WTC11 (cell line): ENCODE measurements at regions not wholly inside any gene's neighbourhood (a gene's known extent, or its start where the extent isn't known, plus 50 kb on each side); places are given as distances from the start of the nearest gene placed in this dataset.

Experiments used
- CTCF ChIP-seq: fragments of 200-600 bp; IDR thresholded peaks from 2 replicates; pipeline ENCODE4 v1.8.0; 2022; ENCODE audit warnings: antibody characterized with exemption
- FOXP1 ChIP-seq: sonication (generic); formaldehyde crosslinking; IDR thresholded peaks from 2 replicates; pipeline ENCODE4 v1.8.0; 2022; ENCODE audit warnings: missing genetic modification reagents, mild to moderate bottlenecking, moderate library complexity, borderline replicate concordance
- FOXP4 ChIP-seq: sonication (generic); formaldehyde crosslinking; IDR thresholded peaks from 2 replicates; pipeline ENCODE4 v1.8.0; 2022; ENCODE audit warnings: mild to moderate bottlenecking, missing genetic modification reagents
- MLX ChIP-seq: sonication (generic); formaldehyde crosslinking; IDR thresholded peaks from 2 replicates; pipeline ENCODE4 v1.8.1; 2023; ENCODE audit warnings: mild to moderate bottlenecking, missing genetic modification reagents, moderate library complexity
- NR2C2 ChIP-seq: sonication (generic); formaldehyde crosslinking; IDR thresholded peaks from 2 replicates; pipeline ENCODE4 v1.8.0; 2022; ENCODE audit warnings: mild to moderate bottlenecking, missing genetic modification reagents
- SMAD4 ChIP-seq: sonication (generic); formaldehyde crosslinking; IDR thresholded peaks from 2 replicates; pipeline ENCODE4 v1.8.0; 2022; ENCODE audit warnings: mild to moderate bottlenecking, missing genetic modification reagents
- TP53 ChIP-seq: sonication (generic); formaldehyde crosslinking; IDR thresholded peaks from 2 replicates; pipeline ENCODE4 v1.8.1; 2023; ENCODE audit warnings: mild to moderate bottlenecking, missing genetic modification reagents
- ZNF232 ChIP-seq: sonication (generic); formaldehyde crosslinking; IDR thresholded peaks from 2 replicates; pipeline ENCODE4 v1.8.0; 2022; ENCODE audit warnings: mild to moderate bottlenecking, missing genetic modification reagents
- ZNF512 ChIP-seq: sonication (generic); formaldehyde crosslinking; IDR thresholded peaks from 2 replicates; pipeline ENCODE4 v1.8.1; 2022; ENCODE audit warnings: missing genetic modification reagents, borderline replicate concordance

- TF ChIP-seq FOXP4 (CRISPR knock-in tag) (no peak), SMAD4 (CRISPR knock-in tag) (no peak), CTCF (no peak), MLX (CRISPR knock-in tag) (no peak), ZNF232 (CRISPR knock-in tag) (no peak), FOXP1 (CRISPR knock-in tag) (no peak), TP53 (CRISPR knock-in tag) (no peak), NR2C2 (CRISPR knock-in tag) (no peak), ZNF512 (CRISPR knock-in tag) (no peak)
These were observed 492.9 kb downstream of the GBE1 start for GRCh38 chr3:81268526-81268925.
